ENCODE measurements at regions not wholly inside any gene's neighbourhood (a gene's known extent, or its start where the extent isn't known, plus 50 kb on each side); places are given as distances from the start of the nearest gene placed in this dataset.
"Not testable (repeated sequence)": the region's sequence is repeated elsewhere in the genome, so short reads cannot be mapped to it uniquely, and the experiment has no call there.

DNA sequence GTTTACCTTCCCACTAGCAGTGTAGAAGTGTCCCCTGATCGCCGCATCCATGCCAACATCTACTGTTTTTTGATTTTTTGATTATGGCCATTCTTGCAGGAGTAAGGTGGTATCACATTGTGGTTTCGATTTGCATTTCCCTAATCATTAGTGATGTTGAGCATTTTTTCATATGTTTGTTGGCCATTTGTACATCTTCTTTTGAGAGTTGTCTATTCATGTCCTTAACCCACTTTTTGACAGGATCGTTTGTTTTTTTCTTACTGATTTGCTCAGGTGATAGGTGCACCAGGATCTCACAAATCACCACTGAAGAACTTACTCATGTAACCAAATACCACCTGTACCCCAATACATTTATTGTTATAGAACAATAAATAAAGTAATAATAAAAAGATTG is 114.5 kb downstream of the GATA6 start:
- TF ChIP-seq, protein P1, sequence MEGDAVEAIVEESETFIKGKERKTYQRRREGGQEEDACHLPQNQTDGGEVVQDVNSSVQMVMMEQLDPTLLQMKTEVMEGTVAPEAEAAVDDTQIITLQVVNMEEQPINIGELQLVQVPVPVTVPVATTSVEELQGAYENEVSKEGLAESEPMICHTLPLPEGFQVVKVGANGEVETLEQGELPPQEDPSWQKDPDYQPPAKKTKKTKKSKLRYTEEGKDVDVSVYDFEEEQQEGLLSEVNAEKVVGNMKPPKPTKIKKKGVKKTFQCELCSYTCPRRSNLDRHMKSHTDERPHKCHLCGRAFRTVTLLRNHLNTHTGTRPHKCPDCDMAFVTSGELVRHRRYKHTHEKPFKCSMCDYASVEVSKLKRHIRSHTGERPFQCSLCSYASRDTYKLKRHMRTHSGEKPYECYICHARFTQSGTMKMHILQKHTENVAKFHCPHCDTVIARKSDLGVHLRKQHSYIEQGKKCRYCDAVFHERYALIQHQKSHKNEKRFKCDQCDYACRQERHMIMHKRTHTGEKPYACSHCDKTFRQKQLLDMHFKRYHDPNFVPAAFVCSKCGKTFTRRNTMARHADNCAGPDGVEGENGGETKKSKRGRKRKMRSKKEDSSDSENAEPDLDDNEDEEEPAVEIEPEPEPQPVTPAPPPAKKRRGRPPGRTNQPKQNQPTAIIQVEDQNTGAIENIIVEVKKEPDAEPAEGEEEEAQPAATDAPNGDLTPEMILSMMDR (IDR thresholded peaks at IDR 0.05), result not testable (repeated sequence)
- TF ChIP-seq POLR2A (IDR thresholded peaks at IDR 0.05), result not testable (repeated sequence)

Measured in esophagus squamous epithelium (tissue), 4 donors.